GM18499 (cell line): ENCODE measurements at regions not wholly inside any gene's neighbourhood (a gene's known extent, or its start where the extent isn't known, plus 50 kb on each side); places are given as distances from the start of the nearest gene placed in this dataset.
"Not testable (repeated sequence)": the region's sequence is repeated elsewhere in the genome, so short reads cannot be mapped to it uniquely, and the experiment has no call there.

Experiments used
- ATAC-seq: cut with Tn5 transposase; IDR thresholded peaks from one replicate; pipeline ENCODE4 v1.9.1; 2021; ENCODE audit warnings: moderate number of reproducible peaks; ENCODE audit not compliant: insufficient read depth, unreplicated experiment

- no peak for ATAC-seq
Measured at GRCh38 chr3:177640319-177640965, 443.2 kb upstream of the TBL1XR1 start.

GRCh38 chr3:177641206-177641605, 443.9 kb upstream of the TBL1XR1 start:
- no peak for ATAC-seq

- ATAC-seq: no peak
Measured at GRCh38 chr3:177642042-177642803, 444.9 kb upstream of the TBL1XR1 start.

GRCh38 chr3:177642804-177643125, 445.5 kb upstream of the TBL1XR1 start:
- ATAC-seq: no peak

GRCh38 chr3:177646749-177647148, 449.5 kb upstream of the TBL1XR1 start:
- no peak for ATAC-seq

- no peak for ATAC-seq
Measured at GRCh38 chr3:177647341-177647740, 450.1 kb upstream of the TBL1XR1 start.

- ATAC-seq: no peak
Measured at GRCh38 chr3:177647876-177648275, 450.6 kb upstream of the TBL1XR1 start.

GRCh38 chr3:177652556-177653291, 455.4 kb upstream of the TBL1XR1 start:
- no peak for ATAC-seq

- ATAC-seq: no peak
Measured at GRCh38 chr3:177657243-177657642, 460.0 kb upstream of the TBL1XR1 start.

GRCh38 chr3:177658354-177658753, 461.1 kb upstream of the TBL1XR1 start:
- no peak for ATAC-seq

GRCh38 chr3:177664380-177665103, 467.3 kb upstream of the TBL1XR1 start:
- not testable (repeated sequence) for ATAC-seq

GRCh38 chr3:177665122-177665808, 468.0 kb upstream of the TBL1XR1 start:
- no peak for ATAC-seq

GRCh38 chr3:177672252-177672911, 475.1 kb upstream of the TBL1XR1 start:
- no peak for ATAC-seq

- no peak for ATAC-seq
Measured at GRCh38 chr3:177673112-177673914, 476.0 kb upstream of the TBL1XR1 start.

- no peak for ATAC-seq
Measured at GRCh38 chr3:177674186-177674585, 476.9 kb upstream of the TBL1XR1 start.

- no peak for ATAC-seq
Measured at GRCh38 chr3:177676148-177676547, 478.9 kb upstream of the TBL1XR1 start.

- no peak for ATAC-seq
Measured at GRCh38 chr3:177676947-177677587, 479.8 kb upstream of the TBL1XR1 start.
